Stomach smooth muscle (tissue), 2 donors: ENCODE measurements at regions not wholly inside any gene's neighbourhood (a gene's known extent, or its start where the extent isn't known, plus 50 kb on each side); places are given as distances from the start of the nearest gene placed in this dataset.
"Not testable (repeated sequence)": the region's sequence is repeated elsewhere in the genome, so short reads cannot be mapped to it uniquely, and the experiment has no call there.

ENCODE experiments used
- H3K27ac ChIP-seq: one replicate; pipeline ENCODE4 v1.7.0; 2013; ENCODE audit warnings: mild to moderate bottlenecking, low read length, inconsistent platforms
- H3K27me3 ChIP-seq, 2 donors: one replicate each; pipeline ENCODE4 v1.7.0; 2013; ENCODE audit warnings: low read length in 2 of 2; ENCODE audit not compliant: insufficient read depth in 2 of 2, control insufficient read depth in 1 of 2
- H3K36me3 ChIP-seq, 2 donors: one replicate each; pipeline ENCODE4 v1.7.0; 2013; ENCODE audit warnings: low read length in 2 of 2; ENCODE audit not compliant: control insufficient read depth in 2 of 2, insufficient read depth in 2 of 2
- H3K4me1 ChIP-seq: one replicate; pipeline ENCODE4 v1.7.0; 2013; ENCODE audit warnings: low read length; ENCODE audit not compliant: control insufficient read depth, insufficient read depth
- H3K4me3 ChIP-seq, 2 donors: one replicate each; pipeline ENCODE4 v1.7.0; 2013; ENCODE audit warnings: low read length in 2 of 2
- H3K9ac ChIP-seq, 2 donors: one replicate each; pipeline ENCODE4 v1.7.0; 2013; ENCODE audit warnings: low read length in 2 of 2, mild to moderate bottlenecking in 1 of 2
- H3K9me3 ChIP-seq, 2 donors: one replicate each; pipeline ENCODE4 v1.7.0; 2013; ENCODE audit warnings: low read length in 2 of 2; ENCODE audit not compliant: control insufficient read depth in 2 of 2
- donor health status: healthy.
- donor health status: Pancreatic carcinoma.

- Histone ChIP-seq H3K4me1 (no peaks in the 10 kb centered on the region), H3K36me3 (no peaks in the 10 kb centered on the region), H3K27ac (no peak overlapping the region), H3K4me3 (no peak overlapping the region), H3K27me3 (no peaks in the 10 kb centered on the region), H3K9ac (no peak overlapping the region), H3K9me3 (no peaks in the 10 kb centered on the region)
These were observed 214.8 kb upstream of the BTBD3 start for GRCh38 chr20:11702721-11703518.

DNA sequence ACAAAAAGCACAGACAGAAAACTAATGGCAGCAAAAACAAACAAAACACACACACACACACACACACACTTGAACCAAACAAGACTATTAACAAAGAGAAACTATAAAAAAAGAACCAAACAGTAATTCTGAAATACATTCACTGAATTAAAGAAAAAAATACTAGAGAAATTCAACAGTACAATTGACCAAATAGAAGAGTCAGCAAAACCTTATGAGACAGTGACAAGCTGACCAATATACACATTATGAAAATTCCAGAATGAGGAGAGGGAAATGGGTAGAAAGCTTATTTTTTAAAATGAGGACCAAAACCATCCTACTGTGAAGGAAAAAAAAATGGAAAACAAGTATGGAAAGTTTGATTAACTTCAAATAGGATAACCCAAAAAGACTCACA, 212.2 kb upstream of the BTBD3 start:
- H3K4me1 ChIP-seq, result no peaks in the 10 kb centered on the region
- H3K9ac ChIP-seq, result no peak overlapping the region
- no peaks in the 10 kb centered on the region for H3K36me3 ChIP-seq
- no peaks in the 10 kb centered on the region for H3K27me3 ChIP-seq
- H3K9me3 ChIP-seq, result no peaks in the 10 kb centered on the region
- H3K4me3 ChIP-seq, result no peak overlapping the region
- H3K27ac ChIP-seq, result no peak overlapping the region

DNA sequence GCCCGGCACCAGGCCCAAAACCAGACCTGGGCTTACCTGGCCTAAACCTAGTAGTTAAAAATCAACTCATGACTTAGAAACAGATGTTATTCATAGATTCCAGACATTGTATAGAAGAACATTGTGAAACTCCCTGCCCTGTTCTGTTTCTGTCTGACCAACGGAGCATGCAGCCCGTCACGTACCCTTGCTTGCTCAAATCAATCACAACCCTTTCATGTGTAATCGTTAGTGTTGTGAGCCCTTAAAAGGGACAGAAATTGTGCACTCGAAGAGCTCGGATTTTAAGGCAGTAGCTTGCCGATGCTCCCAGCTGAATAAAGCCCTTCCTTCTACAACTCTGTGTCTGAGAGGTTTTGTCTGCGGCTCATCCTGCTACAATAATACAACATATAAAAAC, 209.5 kb upstream of the BTBD3 start:
- not testable (repeated sequence) for H3K4me3 ChIP-seq, H3K9ac ChIP-seq, H3K27ac ChIP-seq, H3K27me3 ChIP-seq, H3K4me1 ChIP-seq, H3K9me3 ChIP-seq, H3K36me3 ChIP-seq

DNA sequence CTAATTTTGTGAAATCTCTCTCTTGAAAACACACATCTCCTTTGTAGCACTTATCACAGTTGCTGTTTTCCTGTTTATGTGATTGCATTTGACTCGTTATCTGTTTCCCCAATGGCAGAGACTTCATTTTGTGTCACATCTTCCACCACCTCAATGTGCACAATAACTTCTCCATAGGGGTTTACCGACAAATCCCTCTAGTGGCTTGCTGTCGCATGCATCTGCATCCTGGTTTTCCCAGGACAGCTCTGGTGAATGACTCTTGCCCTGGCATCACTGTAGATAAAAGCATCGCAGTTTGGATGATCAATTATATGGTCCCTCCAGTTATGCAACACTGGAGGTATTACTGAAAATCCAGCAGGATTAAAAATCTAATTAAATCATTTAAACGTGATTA, 206.5 kb upstream of the BTBD3 start:
- no peaks in the 10 kb centered on the region for H3K9me3 ChIP-seq
- H3K9ac ChIP-seq, result no peak overlapping the region
- H3K27ac ChIP-seq, result no peak overlapping the region
- H3K27me3 ChIP-seq, result no peaks in the 10 kb centered on the region
- no peak overlapping the region for H3K4me3 ChIP-seq
- no peaks in the 10 kb centered on the region for H3K36me3 ChIP-seq
- H3K4me1 ChIP-seq, result no peaks in the 10 kb centered on the region

DNA sequence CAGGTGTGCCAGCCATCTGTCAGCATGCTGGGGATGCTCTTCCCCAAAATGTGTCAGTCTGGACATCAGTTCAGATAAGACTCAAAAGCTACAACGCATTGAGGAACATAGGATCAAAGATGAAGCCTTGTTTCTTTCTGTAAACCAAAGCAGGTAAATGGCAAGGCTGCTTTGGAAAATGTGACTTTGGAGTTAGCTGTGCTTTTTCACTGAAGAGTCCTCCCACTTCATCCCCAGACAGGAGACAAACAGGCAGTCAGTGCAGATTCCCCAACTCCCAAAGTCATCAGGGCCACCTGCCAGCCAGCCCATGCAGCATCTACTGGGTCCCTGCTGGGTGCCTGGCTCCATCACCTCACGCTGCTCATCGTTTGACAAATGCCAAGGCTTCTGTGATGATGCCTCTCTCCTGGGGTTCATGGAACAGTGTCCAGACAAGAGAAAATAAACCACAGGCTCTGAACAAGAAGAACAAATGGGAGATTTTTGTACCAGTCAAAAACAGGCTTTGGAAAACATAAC, 205.0 kb upstream of the BTBD3 start:
- Histone ChIP-seq H3K9me3 (no peaks in the 10 kb centered on the region), H3K4me1 (no peaks in the 10 kb centered on the region), H3K27ac (no peak overlapping the region), H3K27me3 (no peaks in the 10 kb centered on the region), H3K36me3 (no peaks in the 10 kb centered on the region), H3K9ac (no peak overlapping the region), H3K4me3 (no peak overlapping the region)

DNA sequence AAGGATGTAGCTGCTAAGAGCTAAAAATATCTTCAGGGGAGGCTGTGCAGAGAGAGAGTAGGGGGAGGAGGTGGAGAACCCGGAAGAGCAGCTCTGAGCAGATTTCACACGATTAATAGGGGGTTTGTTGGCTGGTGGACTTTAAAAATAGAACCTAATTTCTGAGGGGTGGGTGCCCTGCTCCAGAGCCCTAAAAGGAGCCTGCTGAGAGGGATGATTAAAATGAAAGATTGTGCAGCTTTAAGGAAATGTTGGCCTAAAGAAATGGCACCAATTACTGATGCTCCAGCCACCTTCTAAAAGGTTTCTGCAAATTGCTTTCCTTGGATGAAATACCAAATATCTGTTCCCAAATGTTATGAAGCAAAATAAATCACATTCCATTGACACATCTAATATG, 202.8 kb upstream of the BTBD3 start:
- no peaks in the 10 kb centered on the region for H3K27me3 ChIP-seq
- no peak overlapping the region for H3K4me3 ChIP-seq
- H3K9me3 ChIP-seq, result no peaks in the 10 kb centered on the region
- H3K27ac ChIP-seq, result no peak overlapping the region
- no peaks in the 10 kb centered on the region for H3K36me3 ChIP-seq
- no peaks in the 10 kb centered on the region for H3K4me1 ChIP-seq
- no peak overlapping the region for H3K9ac ChIP-seq

- Histone ChIP-seq H3K36me3 (no peaks in the 10 kb centered on the region), H3K4me1 (no peaks in the 10 kb centered on the region), H3K27me3 (no peaks in the 10 kb centered on the region), H3K4me3 (no peak overlapping the region), H3K27ac (no peak overlapping the region), H3K9me3 (no peaks in the 10 kb centered on the region), H3K9ac (no peak overlapping the region)
These were observed 201.3 kb upstream of the BTBD3 start for GRCh38 chr20:11716239-11716944.

- Histone ChIP-seq H3K27me3 (no peaks in the 10 kb centered on the region), H3K36me3 (no peaks in the 10 kb centered on the region), H3K9me3 (no peaks in the 10 kb centered on the region), H3K9ac (no peak overlapping the region), H3K4me1 (no peaks in the 10 kb centered on the region), H3K27ac (no peak overlapping the region), H3K4me3 (no peak overlapping the region)
These were observed 200.8 kb upstream of the BTBD3 start for GRCh38 chr20:11716945-11717248.

GRCh38 chr20:11717562-11717961, 200.1 kb upstream of the BTBD3 start:
- H3K27me3 ChIP-seq, result no peaks in the 10 kb centered on the region
- H3K9me3 ChIP-seq, result no peaks in the 10 kb centered on the region

GRCh38 chr20:11718474-11719094, 199.1 kb upstream of the BTBD3 start:
- Histone ChIP-seq H3K9me3 (no peaks in the 10 kb centered on the region), H3K4me1 (no peaks in the 10 kb centered on the region), H3K27ac (no peak overlapping the region), H3K4me3 (no peak overlapping the region), H3K9ac (no peak overlapping the region), H3K36me3 (no peaks in the 10 kb centered on the region), H3K27me3 (no peaks in the 10 kb centered on the region)

More at GRCh38 chr20:11717562-11717961, 200.1 kb upstream of the BTBD3 start:
- no peak overlapping the region for H3K27ac ChIP-seq
- no peak overlapping the region for H3K4me3 ChIP-seq
- no peaks in the 10 kb centered on the region for H3K4me1 ChIP-seq
- no peaks in the 10 kb centered on the region for H3K36me3 ChIP-seq
- no peak overlapping the region for H3K9ac ChIP-seq

- H3K27me3 ChIP-seq, result no peaks in the 10 kb centered on the region
- H3K36me3 ChIP-seq, result no peaks in the 10 kb centered on the region
- no peak overlapping the region for H3K4me3 ChIP-seq
- H3K4me1 ChIP-seq, result no peaks in the 10 kb centered on the region
- no peak overlapping the region for H3K9ac ChIP-seq
- no peak overlapping the region for H3K27ac ChIP-seq
- H3K9me3 ChIP-seq, result no peaks in the 10 kb centered on the region
These were observed 198.5 kb upstream of the BTBD3 start for GRCh38 chr20:11719153-11719552.
